ENCODE measurements at regions not wholly inside any gene's neighbourhood (a gene's known extent, or its start where the extent isn't known, plus 50 kb on each side); places are given as distances from the start of the nearest gene placed in this dataset.
A peak's percentile ranks its signal among the peaks of the same experiment; 100 is the strongest.

DNA sequence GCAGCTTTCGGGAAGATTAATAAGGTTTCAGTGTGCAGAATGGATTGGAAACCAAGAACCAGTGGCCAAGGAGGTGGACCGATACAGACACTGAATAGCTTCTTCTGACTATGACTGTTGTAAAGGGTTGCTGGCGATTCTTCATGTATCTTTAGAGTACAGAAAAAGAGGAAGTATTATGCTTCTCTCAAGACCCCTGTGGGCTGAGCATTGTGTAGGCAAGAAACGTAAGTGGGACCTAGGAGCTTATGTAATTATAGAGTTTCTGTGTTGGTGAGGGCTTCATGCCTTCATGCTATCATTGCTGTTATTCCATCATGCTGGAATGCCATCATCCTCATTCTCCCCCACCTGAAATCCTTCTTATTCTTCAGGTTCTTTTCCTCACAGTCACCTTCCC lies 105.4 kb upstream of the AKIRIN2 start:
- no peak for DNase-seq (ENCODE audit: low read depth in 2 of 2)

DNA sequence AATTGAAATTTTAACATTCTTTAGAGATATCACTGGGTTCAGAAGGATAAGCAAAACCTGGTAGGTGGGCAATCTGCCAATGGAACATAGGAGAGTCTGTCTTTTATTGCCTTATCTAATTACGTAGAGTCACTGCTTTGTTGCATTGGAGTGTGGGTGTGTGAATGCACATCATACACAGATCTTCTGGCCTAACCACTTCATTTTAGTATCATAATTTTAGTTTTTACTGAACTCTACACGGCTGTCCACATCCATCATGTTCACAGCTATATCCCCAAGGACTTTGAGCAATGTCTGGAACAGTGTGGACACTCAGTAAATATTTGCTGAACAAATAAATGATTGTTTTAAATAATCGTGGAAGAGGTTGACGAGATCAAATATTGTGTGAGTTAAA lies 104.6 kb upstream of the AKIRIN2 start:
- DNase-seq (ENCODE audit: low read depth in 2 of 2): no peak

DNA sequence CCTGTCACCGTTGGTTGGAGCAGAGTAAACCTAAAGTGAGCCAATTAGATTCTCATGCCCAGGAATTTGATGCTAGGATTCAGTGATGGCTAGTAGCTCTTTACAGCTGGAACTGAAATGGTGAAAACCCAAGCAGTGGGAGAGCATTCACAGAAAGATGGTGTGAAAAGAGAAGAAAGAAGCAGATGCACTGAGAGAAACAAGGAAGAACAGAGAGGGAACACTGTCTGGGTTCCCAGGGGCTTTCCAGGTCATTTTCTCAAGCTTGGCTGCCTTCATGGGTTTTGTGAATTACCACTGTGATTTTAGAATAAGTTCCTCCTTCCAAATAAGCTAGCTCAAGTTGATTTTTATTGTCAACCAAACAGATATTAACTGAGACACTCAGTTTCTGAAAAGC lies 104.1 kb upstream of the AKIRIN2 start:
- DNase-seq (ENCODE audit: low read depth in 2 of 2): no peak

DNA sequence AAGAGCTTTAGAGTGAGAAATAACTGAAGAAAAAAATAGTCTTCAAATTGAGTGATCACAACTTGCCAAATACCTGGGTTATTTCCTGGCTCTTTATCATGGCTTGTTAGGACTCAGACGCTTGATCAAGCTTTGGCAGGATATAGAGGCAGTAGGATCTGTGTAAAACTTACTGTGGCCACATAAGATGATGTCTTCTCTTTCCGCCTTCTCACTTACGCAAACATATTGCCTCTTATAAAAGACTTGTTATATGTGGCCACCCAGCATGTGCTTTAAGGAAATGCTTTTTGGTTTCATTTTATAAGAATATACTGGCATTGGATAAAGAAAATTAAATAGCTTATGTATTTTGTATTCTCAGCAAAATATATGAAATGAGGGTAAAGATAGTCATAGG lies 101.8 kb upstream of the AKIRIN2 start:
- DNase-seq (ENCODE audit: low read depth in 2 of 2): no peak

DNA sequence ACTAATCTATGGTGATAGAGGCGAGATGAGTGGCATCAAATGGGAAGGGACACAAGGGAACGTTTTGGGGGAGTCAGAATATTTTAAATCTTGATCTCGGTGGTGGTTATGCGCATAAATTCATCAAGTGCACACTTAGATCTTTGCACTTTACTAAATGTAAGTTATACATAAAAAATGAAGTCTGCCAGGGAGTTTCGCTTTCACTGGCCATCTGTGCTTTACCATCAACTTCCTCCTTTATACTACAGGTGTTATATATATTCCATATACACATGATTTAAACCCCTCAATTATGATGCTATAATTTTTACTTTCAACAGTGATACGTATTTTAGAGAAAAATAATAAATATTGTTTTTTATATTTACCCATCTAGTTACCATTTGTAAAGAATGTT lies 97.6 kb upstream of the AKIRIN2 start:
- DNase-seq (ENCODE audit: low read depth in 2 of 2): no peak

DNA sequence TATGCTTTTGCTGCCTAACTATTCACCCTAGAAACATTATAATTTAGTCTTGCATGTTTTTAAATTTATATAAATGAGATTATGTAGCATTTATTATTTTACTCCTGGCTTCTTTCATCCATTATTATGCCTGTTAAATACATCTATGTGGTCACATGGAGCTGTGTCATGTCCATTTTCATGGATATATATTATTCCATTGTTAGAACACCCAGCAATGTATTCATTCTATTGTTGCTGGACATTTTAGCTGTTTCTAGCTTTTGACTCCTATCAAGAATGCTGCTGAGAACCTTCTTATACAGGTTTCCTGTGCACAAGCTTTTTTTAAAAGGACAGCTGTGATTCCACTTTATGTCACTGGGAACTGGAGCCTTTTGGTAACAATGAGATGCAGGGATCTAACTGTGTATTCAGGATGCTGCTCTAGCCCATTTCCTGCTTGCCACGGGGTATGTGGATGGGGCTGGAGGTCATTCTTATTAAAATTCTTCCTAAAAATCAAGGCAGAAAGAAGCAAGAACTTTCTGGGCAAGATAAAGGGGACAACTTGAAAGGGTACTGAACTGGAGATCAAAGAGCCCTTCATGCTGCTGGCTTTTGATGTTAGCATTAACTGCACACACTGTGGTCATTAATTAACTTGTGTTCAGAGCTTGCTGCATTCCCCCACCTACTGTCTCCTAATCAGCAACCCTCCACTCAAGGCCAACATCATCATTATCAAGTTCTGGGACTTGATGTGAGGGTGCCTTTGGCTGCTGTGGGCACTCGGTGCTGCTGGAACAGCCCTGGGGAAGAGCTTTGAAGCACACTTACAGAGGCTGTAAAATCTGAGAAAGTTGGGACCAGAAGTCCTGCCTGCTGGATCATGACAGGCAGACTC lies 96.6 kb upstream of the AKIRIN2 start:
- no peak for DNase-seq (ENCODE audit: low read depth in 2 of 2)

DNA sequence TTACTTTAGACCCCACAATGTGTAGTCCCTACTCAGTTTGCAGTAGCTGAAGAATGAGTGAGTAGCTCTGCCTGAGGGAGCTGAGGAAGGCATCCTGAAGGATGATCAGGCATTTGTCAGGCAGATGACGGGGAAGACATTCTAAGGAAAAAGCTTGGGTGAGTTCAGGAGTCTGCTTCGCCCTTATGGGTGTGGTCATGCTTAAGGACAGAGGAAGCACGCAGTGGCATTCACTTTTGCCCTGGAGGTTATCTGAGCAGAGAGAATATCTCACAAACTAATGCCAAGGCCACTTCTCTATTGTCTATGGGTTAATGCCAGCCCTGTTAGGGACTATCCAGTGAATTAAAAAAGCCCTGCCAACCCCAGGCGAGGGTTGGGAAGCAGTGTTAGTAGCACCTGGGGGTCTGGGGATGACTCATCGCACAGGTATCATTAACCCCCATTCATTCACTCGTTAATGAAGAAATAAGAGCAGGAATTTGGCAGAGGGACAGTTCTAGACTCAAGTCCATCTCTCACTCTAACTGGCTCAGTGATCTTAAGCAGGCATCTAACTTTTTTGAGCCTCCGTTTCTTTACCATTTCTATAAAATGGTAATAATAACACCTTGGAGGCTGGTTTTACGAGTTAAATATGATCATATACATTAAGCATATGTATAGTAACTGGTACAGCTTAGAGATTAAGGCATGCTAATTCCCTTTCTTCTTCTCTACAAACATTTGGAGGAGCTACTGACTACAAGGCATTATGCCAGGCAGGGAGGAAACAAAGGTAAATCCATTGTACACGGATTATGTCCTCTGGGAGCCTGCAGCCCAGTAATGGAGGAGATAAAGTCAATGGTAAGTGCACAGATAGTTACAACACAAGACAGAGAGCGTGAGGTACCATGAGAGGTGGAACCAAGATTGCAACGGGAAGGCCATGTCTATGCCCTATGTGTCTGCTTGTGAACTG lies 93.2 kb upstream of the AKIRIN2 start:
- no peak for DNase-seq (ENCODE audit: low read depth in 2 of 2)

DNA sequence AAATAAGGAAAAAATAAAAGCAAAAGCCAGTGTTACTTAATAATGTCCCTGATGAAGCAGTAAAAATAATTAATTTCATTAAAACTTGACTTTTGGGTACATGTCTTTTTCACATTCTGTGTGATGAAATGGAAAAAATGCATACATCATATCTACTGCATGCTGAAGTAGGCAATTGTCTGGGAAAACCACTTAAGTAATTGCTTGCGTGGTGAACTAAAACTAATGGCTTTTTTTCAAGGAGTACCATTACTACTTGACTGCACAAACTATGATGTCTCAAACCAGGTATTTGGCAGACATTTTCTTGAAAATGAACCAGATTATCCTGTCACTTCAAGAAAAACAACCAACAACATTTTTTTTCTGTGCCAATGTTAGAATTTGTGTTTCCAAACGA lies 91.3 kb upstream of the AKIRIN2 start:
- DNase-seq (ENCODE audit: low read depth in 2 of 2): no peak

DNA sequence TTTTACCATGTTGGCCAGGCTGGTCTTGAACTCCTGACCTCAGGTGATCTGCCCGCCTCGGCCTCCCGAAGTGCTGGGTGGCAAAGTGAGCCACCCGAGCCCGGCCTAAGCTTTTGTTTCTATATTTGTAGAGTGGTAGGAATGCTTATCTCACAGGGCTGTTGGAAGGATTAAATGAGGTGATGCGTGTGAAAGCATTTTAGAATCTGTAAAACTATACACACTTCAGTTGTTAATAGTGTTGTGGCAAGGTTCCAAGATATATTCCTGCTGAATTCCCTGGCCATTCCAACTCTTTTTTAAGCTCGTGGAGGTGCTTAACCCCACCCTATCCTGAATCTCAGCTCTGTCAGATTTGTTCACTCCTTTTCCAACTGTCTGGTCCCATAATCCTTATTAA lies 89.9 kb upstream of the AKIRIN2 start:
- DNase-seq (ENCODE audit: low read depth in 2 of 2): no peak

DNA sequence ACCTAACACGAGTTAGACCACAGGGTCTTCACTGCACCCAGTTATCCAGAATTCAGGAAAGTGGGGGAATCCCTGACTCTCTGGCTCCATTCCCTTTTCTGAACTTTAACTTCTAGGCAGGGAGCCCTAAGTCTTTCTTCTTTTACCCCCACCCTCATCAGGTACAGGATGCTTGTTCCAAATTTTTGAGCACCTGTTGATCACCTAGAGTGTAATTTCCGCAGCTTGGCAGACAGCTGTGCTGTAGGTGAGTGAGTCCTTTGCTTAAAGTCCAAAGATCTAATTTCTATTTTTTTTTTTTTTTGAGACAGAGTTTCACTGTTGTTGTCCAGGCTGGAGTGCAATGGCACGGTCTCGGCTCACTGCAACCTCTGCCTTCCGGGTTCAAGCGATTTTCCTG lies 89.5 kb upstream of the AKIRIN2 start:
- no peak for DNase-seq (ENCODE audit: low read depth in 2 of 2)

DNA sequence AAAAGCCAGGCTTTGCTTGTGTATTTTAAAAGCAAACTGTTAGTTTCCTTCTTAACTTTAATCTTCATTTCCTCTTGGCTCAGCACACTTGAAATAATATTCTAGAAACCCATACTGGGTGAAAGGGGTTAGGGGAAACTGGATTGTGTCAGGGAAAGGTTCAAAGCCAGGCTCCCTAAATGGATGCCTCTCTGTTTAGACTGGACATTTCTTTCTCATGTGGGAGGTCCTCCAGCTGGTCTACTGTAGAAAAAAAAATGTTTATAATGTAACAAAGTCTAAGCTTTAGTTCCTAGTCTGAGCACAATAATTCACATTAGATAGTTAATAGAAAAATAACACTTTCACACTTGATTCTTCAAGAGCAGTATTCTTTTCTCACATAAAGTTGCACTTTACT lies 89.0 kb upstream of the AKIRIN2 start:
- DNase-seq (ENCODE audit: low read depth in 2 of 2): peak in 1 of 2 donors; percentile 15

DNA sequence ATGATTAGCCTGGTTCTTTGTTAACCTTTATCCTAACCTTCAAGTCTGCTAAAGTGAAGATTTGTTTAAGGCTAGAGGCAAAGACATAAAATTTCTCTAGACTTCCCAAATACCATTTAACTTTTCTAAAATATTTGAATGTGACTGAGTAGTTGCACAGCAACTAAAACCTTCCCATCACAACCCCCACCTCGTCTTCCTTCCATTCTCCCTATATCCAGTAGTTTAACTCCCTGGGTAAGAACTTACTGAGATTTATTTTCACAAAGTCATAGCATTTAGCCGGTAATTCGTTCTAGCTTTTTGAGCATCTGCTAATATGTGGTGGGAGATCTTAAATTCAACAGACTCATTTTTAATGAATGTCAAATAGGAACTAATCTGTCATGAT lies 87.9 kb upstream of the AKIRIN2 start:
- no peak for DNase-seq (ENCODE audit: low read depth in 2 of 2)

DNA sequence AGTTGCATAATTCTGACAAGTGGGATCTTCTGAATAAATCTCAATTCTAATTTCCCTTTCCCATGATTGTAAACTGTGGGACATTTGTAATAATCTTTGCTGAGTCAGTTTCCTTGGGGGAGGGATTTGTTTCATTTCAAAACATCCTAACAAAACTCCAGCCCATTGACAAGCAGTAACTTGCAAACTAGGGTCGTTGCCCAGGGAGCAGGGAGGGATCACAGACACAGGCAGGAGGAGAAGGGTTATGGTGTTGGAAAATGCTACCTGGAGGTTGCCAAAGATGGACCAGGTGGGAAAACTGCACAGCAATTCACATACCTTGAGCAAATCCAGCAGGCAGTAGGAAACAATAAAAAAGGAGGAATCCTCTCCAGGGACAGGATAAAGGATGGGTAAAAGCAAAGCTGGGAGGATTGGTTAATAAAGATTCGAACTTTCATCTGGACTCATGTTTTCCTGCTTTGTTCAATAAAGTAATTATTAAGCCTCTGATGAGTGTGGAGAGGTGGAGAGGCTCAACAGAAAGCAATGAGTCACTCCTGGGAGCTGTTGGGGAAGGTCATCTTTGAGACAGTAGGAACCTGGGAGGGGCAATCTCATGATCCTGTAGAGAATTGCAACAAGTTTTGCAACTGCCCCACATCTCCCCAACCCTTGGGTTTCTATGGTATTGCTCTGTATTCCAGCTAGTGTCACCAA lies 87.3 kb upstream of the AKIRIN2 start:
- DNase-seq (ENCODE audit: low read depth in 2 of 2): peak; percentile 82 to 87

DNA sequence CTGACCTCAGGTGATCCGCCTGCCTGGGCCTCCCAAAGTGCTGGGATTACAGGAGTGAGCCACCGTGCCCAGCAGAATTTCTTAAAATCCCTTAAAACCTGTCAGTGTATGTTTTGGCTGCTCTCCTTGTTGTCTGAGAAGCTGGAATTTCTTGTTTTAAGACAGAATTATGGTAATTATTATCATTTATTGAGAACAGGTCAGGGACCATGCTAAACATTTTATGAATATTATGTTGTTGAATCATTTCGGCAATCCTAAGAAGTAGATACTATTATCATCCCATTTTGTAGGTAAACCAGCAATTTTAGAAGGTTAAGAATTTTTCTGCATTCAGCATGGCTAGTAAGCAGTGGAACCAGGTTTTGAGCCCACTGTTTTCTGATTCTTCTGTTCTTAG lies 86.1 kb upstream of the AKIRIN2 start:
- DNase-seq (ENCODE audit: low read depth in 2 of 2): no peak

DNA sequence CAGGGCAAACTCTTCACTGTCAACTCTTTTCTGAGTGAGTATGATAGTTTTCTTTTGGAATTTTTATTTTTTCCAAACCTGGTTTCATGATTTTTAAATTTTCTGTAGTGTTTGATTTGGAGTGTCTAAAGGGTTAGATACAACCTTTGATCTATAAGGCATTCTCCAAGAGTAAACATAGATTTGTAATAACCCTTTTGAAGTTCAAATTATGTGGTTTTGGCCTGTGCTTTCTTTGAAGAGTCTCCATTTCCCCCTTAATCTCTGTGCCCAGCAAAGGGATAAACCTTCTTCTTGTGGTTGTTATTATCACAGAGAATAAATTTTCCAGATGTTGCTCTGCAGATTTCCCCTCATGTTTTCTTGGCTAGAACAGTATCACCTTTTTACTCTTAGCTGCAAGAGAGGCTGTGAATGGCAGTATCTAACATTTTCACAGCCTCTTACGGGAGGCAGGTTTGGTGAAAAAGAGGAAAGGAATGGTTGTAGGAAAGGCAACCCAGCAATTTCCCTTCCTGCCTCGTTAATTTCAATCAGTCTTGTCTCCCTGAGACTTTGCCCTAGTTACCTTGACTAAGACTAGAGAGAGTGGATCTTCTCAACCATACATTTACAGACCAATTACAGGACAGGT lies 83.3 kb upstream of the AKIRIN2 start:
- no peak for DNase-seq (ENCODE audit: low read depth in 2 of 2)

DNA sequence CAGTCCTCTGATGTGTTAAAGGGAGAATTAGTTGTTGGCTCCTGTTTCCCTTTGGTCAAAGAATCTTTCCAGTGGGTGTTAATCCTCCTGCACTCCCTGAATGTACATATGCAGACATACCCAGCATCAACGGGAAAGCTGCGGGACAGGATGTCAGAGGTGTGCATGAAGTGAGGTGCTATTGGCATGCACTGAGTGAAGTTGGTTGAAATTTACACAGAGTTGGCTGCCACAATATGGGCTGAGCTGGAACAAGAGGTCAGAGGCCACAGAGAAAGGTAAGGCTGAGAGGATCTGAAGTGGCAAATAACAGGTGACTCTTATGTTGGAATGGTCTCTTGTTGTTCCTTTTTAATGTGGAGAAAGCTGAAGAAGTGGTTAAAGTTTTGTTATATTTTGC lies 82.7 kb upstream of the AKIRIN2 start:
- DNase-seq (ENCODE audit: low read depth in 2 of 2): no peak

DNA sequence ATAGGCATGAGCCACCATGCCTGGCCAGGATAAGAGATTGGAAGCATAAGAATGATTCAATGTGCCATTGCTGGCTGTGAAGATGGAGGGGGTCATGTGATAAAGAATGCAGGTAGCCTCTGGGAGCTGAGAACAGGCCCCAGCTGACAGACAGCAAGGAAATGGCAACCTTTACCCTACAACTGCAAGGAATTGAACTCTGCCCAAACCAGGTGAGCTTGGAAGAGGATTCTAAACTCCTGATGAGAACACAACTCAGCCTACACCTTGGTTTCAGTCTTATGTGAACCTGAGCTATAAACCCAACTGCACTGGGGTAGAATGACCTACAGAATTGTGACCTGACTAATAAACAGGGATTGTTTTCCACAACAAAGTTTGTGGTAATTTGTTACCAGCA lies 82.0 kb upstream of the AKIRIN2 start:
- no peak for DNase-seq (ENCODE audit: low read depth in 2 of 2)

DNA sequence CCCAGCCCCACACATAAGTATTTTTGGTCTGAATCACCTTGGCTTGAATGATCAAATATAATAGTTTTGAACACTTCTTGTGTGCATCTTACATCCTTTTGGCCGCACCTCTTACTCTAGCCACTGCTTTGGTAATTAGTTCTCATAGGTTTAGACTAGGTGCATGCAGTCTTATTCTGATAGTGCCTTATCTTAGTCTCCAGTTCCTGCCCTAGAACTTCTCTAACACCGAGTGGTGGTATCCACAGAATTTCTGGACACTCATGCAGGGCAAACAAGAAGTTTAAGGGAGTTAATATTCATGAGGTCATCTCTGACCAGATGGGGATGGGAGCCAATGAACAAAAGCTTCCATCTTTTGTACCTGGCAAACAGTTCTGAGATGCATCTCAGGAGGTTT lies 77.5 kb upstream of the AKIRIN2 start:
- no peak for DNase-seq (ENCODE audit: low read depth in 2 of 2)

DNA sequence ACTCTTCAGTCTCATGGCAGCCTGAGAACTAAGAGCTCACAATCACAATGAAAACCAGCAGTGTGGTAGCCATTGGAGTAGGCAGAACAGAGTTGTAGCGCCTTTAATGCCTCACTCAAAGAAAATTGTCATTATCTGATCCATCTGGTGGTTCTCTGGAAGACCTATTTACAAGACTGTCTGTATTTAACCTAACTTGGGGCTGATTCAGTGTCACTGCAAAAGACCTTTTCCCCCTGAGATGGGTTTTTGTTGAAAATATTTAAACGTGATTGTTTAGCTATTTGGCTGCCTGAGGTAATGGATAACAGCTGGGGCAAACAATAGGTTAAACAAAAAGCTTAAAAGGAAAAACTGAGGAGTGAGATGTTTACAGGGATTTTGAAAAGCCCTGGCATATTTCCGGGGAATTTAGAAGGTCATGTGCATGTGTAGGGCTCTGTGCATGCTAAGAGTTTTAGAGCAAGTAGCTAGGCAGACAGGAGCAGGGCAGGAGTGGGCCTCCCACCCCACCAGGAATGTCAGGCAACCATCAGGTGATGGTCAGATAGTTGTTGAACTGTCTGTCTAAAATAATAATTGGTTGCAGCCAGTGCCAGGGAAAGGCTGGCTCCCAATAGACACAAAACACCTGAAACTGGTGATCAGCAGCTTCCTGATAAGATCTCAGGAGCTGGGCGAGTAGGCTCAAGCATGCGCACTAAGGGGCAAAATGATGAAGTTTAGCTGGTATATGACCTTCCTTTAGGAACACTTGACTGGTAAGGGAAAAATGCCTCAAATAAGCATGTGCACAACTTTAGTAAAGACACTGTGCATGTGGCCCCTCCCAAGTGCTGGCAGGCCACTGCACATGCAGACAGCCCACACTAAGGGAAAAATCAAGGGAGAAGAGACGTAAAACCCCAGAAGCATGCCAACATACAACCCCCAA lies 70.8 kb upstream of the AKIRIN2 start:
- DNase-seq (ENCODE audit: low read depth in 2 of 2): no peak

DNA sequence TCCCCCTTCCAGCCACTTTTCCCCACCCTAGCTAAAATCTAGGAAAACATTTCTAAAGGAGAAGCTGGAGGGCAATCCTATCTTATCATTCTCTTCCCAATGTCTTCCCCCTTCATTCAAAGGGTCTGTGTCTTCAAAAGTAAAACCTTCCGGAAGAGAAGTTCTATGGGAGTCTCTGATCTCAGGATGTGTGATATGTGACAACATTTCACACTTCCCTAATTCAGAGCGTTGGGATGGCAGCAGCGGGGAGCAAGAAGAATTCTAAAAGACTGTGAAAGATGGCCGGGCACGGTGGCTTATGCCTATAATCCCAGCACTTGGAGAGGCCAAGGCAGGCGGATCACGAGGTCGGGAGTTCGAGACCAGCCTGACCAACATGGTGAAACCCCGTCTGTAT lies 65.4 kb upstream of the AKIRIN2 start:
- DNase-seq (ENCODE audit: low read depth in 2 of 2): no peak
